HG02870 (cell line): ENCODE measurements at regions not wholly inside any gene's neighbourhood (a gene's known extent, or its start where the extent isn't known, plus 50 kb on each side); places are given as distances from the start of the nearest gene placed in this dataset.

Experiments used
- ATAC-seq: cut with Tn5 transposase; IDR thresholded peaks from one replicate; pipeline ENCODE4 v1.9.1; 2021; ENCODE audit warnings: mild to moderate bottlenecking, moderate library complexity; ENCODE audit not compliant: unreplicated experiment

DNA sequence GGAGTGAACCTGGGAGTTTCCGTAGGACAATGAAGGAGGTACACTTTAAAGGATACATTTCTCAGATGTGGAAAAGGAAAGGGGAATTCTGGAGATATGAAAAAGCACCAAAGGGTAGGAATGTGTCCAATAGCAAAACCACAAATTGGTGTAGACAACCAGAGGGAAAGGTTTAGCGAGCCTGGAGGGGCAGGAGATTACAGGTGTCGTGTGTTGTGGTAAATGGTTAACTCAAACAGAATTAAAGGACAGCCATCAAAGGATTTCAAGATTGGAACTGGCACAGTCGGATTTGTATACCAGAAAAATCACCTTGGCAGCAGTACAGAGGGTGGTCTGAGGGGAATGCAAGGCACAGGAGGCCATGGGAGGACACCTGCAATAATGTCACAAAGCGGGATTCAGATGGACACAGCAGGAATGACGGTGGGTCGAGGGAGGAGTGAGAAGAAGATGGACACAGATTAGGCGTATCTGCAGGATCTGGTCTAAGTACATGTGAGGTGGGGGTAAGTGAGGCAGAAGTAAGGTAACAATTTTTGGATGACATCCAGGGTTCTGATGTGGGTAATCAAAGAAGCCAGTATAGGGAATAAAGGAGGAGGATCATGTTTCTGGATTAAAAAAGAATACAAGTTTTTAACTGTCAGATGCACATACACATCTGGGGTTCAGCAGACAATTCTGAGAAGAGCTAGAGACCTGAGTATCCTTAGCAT, 361.6 kb downstream of the KLF12 start:
- no peak for ATAC-seq

DNA sequence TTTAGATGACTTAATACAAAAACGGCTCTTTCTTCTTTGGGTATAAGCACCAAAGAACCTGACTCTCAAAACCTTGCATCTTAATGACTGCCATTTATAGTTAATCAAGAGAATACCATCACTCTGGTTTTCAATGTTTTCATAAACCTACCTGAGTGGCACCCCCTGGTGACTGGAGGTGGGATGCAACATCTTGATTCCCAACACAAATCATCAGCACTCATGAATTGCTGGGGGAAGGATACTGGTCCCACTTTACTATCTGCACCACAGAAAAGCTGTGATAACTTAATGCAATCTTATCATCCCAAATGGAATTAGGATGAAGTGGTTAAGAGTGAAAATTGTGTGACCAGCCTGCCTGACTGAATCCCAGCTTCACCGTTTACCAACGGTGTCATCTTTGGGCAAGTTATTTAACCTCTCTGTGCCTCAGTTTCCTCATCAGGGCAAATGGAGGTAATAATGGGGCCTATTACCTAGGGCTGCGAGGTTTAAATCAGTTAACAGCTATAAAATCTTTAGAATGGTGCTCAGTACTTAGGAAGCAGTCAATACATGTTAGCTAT, 366.4 kb downstream of the KLF12 start:
- ATAC-seq, result peak; percentile 36

DNA sequence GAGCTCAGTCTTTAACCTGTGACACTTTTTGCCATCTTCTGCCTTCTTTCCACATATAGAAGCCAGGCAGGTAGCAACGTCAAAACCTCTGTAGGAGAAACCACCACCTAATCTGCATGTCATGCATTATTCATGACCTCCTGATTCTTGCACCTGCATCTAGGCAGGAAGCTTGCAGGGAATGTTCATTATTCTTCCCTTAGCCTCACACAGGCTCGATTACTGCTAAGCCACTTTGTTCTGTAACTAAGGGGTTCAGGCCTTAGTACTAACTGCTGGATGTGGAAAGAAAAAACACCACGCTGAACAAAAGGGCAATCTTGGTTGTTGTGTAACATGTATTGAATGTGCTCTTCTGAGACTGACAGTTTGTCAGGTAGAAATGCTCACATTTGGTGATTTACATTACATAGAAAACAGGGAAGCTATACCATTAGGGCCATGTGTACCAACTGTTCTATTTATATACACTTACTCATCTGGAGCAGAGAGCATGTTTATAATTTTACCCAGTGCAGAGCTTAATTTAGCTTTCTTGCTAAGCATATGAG, 366.9 kb downstream of the KLF12 start:
- ATAC-seq, result peak; percentile 28

DNA sequence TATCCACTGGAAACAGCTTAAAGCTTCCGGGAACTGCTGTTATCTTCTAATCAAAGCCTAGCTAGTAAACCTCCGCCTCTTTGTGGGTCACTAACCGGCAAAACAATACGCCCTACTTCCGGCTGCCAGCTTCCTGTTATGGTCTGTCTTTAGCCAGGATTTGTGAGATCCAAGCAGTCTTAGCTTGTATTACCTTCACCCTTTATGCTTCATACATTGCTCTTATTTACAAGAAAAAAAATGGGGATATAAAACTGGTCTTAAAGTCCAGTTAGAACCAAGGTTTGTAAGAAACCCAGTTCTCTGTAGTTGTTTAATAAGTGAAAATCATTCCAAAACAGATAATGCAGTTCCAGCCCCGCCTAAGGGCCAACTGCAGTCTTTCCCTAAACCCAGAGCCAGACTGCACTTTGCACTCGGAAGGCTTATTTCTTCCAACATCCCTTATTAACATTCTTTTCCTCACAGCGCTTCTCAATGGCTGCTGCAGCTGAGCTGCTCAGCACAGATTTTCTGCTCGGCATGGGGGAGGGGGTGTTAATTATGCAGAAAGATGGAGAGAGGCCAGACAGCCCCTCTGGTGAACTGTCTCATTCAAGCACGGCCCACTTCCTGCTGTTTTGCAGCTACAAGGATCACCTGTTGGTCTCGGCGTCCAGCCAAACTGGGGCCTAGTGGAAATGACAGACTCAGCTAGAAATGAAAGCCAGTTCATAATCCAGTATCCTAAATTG, 368.4 kb downstream of the KLF12 start:
- ATAC-seq, result peak; percentile 64

DNA sequence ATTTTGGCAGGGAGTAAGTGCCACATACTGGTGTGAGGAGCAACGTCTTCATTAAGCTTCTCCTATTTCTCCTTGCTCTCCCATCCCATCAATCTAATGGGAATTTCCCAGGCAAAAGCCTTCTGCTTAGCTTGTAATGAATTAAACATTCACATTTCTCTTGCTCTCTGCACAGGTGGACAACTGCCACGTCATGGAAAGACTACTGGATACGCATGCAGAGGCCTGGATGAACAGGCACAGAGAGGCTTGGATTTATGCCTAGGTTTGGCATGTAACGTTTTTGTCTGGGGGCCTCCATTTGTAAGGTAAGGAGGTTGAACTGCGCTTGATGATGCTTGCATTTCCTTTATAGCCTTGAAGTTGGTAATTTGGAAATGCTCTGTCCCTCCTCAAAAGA, 374.8 kb downstream of the KLF12 start:
- ATAC-seq, result no peak

DNA sequence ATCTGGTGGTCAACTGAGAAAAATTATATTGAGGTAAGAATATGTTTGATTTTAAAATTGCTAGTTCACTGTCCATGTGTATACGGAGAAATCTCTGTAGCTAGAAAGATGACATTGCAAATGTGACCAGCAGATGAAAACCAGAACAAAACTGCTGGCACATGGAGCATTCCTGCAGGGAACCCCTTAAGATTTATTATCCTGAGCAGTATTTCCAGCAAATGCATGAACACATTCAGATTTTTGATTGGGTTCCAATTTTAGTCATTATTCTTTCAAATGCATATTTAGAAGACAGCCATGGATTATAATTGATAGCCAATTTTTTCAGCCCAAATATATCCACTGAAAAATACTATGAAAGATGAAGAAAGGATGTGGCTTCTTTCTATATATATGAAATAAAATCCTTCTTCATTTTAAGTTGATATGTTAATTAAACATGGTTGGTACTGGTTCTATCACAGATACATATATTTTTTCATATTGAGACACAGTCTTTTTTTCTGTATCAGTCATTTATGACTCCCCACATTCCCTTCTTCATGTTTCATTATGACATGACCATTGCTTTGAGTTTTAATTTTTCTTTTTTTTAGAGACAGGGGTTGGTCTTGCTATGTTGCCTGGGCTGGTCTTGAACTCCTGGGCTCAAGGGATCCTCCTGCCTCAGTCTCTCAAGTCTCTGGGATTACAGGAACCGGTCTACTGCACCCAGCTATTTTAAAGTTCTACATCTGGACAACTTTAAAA, 376.5 kb downstream of the KLF12 start:
- ATAC-seq, result no peak

DNA sequence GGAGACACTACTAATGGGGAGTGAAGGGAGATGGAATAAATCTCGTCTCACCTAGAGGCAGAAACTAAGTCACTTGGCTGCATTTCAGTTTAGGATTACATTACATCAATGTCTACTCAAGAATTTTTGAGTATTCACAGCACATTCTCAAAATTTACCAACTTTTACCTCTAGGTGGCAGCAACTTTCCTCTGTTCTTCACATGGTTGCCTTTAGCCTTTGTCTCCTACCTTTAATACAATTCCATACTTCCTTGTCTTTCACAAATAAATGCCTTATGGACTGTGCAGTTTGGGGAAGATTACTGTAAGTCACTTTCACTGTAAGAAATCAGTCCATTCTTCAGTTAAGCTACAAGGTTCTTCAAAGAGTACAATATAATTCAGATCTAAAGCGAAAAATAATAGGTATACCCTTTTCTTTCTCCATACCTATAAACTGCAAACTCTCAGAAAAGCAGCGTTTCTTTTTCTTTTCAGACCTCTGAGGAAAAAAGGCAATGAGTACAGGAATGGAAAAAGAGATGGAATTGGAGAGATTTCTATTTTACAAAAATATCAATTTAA, 379.4 kb downstream of the KLF12 start:
- peak; percentile 69 for ATAC-seq

DNA sequence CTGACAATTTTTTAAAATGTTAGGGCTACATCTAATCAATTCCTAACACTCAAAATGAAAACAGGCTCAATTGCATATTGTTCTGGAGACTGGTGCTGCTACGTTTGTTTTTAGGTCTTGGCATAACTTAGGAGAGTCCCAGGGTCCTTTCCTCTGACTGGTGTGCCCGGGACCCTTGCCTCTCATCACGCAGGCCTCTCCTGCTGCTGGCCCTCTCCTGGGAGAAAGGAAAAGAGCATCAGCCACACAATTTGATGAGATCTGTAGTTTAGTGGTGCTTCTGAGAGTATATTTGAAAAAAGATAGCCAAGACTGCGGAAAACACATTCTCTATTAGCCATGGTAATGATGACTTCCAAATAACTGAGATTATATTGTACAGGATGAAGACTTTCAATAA, 380.0 kb downstream of the KLF12 start:
- no peak for ATAC-seq

DNA sequence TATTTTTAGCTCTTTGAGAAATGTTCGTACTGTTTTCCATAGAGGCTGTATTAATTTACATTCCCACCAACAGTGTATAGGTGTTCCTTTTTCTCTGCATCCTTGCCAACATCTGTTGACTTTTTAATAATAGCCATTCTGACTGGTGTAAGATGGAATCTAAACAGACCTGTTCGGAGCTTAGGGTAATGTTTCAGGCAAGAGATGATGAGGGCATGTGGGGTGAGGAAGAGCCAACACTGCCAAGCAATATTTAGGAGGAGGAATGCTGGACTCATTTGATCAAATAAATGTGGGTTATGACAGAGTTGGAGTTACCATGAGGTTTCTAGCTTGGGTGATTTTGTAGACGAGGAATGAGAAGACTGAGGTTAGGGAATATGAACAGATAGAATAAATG, 382.9 kb downstream of the KLF12 start:
- ATAC-seq, result no peak

DNA sequence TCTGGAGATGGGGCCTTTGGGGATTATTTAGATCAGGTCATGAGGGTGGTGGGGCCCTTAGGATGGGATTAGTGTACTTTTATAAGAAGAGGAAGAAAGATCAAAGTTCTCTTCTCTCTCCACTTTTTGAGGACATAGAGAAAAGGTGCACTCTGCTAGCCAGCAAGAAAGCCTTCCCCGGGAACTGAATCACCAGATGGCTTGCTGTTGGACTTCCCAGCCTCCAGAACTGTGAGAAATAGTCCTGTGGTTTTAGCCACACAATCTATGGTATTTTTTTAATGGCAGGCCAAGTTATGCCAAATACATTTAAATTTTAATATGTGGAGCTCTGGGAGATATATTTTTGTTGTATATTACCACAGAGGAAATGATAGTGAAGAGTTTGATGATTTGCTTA, 385.8 kb downstream of the KLF12 start:
- ATAC-seq, result no peak

DNA sequence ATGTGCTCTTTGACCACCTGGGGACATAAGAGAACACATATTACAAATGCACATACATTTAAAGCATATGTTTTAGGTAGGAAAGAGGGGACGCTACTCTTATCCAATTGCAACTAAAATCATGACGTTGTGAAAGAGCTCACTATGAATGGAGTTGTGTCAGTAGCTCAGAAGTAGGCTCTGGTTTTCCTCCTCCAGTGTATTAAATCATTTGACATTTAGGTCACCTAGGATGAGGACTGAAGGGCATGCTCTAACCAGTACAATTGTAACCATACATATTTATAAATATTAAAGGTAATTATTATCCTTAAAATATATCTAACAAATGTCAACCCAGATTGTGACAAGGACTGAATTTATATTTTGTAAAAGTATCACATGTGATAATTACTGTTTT, 389.0 kb downstream of the KLF12 start:
- ATAC-seq, result no peak

DNA sequence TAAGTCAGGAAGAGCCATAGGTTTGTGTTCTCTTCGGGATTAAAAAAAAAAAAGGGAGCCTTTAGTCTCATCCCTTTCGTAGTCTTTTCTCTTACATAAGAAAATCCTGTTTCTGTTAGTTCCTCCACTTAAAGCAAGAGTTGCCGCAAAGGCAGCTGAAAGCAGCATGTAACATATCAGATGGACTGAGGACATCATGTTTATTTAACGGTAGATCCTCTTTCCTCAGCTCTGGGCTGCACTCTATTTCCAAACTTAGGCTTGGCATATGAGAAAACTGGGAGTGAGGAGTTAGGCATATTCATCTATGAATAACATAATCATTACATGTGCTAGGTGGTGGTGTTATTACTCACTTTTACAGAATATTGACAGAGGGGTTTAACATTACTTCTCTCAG, 391.2 kb downstream of the KLF12 start:
- no peak for ATAC-seq

DNA sequence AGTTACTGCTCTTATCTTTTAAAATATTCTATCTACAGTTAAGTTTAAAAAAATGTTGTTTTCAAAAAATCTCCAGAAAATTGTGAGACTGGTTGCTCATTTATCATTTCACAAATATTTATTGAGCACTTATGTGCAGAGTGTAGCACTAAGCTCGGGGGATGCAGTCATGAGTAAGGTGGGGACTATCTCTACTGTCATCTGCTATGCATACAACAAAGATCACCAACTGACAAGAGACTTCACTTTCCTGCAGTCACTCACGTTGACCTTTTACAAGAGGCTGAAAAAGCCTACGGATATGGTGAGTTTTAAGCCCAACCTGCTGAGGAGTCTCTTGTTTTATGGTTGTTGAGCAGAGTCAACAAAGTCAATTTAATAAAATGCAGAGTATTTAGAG, 392.5 kb downstream of the KLF12 start:
- no peak for ATAC-seq

DNA sequence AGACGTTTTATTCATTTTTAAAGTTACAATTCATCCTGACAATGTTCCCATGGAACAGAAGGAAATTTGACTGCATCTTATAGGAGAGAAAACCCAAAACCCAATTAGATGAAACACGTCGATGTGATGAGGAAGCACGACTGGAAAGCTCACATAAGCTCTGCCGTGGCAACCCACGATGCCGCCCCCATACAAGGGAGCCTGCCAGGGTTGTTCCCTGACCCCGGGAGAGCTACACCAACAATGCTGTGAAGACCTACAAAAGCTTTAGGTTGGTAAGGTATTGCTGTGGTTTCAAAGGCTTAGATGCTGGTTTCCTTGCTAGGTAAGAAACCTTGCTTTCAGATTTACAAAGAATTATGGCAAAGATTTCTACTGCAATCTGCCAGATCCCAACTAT, 393.1 kb downstream of the KLF12 start:
- ATAC-seq, result no peak

DNA sequence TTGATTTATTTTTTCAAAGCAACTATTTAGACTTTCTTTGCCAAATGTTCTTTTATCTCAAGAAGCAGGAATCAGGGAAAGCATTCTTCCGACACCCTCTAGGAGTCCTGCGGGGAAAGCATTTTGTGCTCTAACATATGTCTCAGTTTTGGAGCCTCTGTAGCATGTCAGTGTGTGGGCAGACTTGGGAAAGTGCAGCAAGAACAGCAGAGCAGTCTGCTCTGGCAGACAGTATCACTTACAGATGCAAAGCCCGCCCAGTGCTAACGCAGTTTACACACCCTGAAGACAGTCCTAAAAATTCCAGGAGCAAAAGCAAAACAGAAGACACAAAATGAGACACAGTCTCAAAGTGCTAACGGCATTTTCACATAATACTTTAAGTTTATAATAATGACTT, 393.5 kb downstream of the KLF12 start:
- no peak for ATAC-seq

DNA sequence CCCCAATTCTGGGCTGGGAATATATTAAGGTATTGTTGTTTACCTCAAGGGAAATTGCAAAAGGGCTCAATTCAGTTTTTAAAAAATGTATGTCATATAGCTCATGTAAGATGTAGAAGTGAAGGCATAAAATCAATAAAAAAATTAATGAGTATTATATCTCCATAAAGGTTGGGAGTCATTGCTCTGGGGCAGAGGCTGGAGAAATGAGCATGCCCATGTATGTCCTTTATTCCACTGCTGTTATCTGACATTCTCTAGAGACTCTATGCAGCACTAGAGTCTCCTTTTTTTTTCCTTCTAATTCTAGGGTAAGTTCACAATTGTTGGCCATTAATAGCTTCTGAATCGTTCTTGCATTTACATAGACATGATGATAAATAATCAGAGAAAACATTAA, 394.8 kb downstream of the KLF12 start:
- ATAC-seq, result no peak

DNA sequence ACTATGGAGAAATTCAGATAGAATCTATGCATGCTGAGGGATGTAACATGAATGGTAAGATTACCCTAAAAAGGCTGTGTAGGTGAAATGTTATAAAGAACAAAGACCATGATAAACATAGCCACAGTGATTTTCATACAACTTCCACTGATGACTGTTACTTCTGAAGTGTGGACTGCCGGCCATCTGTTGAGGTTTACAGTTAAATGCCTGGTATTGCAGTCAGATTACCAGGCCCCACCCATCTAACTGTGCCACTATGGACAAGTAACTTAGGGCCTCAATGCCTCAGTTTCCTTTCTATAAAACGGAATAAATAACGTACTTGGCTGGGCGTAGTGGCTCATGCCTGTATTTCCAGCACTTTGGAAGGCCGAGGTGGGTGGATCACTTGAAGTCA, 395.6 kb downstream of the KLF12 start:
- no peak for ATAC-seq

DNA sequence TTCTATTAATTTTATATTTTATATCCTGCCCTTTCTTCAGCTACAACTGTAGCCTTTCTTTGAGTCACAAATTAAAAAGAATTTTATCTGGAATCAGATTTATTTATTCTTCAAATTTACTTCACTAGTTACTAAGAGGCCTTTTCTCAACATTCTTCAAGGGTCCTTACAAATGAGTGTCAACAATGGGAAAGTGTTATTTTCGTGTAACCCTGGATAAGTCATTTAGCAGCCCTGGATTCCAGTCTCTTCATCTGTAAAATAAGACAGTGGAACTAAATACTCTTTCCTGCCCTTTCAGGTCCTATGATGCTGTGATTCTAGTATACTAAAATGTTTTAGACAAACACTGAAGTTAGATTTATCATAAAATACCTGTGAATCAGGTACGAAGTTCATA, 397.0 kb downstream of the KLF12 start:
- no peak for ATAC-seq

DNA sequence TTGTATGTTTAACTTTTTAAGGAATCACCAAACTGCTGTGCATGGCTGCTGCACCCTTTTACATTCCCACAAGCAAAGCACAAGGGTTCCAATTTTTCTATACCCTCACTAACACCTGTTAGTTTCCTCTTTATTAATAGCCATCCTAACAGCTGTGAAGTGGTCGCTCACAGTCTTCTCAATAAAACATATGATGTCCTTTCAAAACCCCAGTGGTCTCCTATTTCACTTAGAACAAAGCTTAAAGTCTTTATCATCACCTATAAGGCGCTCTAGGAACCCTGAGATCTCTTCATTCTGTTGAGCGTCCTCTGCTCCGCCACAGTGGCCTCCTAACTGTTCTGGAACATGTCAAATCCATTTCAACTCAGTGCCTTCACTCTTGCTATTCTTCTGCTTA, 400.5 kb downstream of the KLF12 start:
- ATAC-seq, result no peak

DNA sequence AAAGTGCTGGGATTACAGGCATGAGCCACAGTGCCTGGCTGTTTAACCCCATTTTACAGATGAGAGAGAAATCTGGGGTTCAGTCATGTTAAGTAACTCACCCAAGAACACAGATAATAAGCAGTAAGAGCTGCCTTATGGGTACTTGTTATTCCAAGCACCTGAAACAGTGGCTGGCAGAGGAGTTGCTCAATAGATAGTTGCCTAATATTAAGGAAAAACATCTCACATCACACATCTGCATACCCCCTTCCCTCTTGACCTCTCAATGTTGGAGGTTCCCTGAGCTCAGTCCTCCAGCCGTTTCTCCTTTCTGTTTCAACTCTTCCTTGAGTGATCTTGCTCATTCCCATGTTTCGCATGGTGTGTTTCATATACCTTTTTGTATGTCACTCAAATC, 401.9 kb downstream of the KLF12 start:
- ATAC-seq, result no peak

DNA sequence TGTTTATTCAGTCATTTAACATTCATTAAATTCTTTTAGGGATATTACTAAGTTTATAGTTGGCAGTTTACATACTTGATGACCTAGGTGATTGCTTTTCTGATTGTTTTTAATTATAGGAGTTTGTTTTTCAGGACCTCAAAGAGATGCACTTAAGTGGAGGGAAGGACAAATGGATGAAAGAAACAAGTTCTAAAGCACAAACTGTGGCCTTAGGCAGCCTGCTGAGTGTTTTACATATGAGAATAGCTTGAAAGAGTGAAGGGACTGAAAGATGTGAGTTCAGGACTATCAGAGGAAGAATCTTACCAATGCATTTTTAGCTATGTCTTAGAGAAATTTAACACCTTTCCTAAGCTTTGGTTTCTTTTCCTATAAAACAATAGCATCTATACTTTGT, 402.6 kb downstream of the KLF12 start:
- ATAC-seq, result no peak
